ENCODE measurements at regions not wholly inside any gene's neighbourhood (a gene's known extent, or its start where the extent isn't known, plus 50 kb on each side); places are given as distances from the start of the nearest gene placed in this dataset.

DNA sequence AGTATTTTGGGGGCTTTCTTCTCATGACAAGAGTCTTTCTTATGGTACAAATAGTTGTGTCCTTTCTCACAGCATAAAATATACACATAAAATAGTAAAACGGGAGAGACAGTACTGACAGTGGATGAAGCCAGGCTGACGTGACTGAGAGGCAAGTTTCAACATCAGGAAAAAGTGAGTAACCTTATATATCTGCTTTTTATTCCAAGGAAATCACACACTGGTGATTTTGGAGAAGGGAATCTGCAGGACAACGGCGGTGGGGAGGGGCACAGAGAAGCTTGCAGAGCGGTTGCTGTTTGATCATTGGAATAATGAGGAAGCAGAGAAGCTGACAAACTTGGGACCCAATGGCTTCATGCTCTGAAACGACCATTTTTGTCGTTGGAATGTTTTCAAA lies 130.6 kb upstream of the ZNF236 start:
- Histone ChIP-seq H3K27me3 (replicated peaks in 1 of 4; ENCODE audit: control insufficient read depth in 3 of 4, extremely low read depth in 1 of 4, insufficient read depth in 3 of 4, low read length in 3 of 4) (no peaks in the 10 kb centered on the region), H4K5ac (ENCODE audit: insufficient read length, low read depth, low read length) (no peak overlapping the region), H3K14ac (ENCODE audit: insufficient read length) (no peak overlapping the region), H2BK5ac (ENCODE audit: low read depth, low read length) (no peak overlapping the region), H2BK15ac (ENCODE audit: low read length) (no peak overlapping the region), H3K36me3 (ENCODE audit: control insufficient read depth in 2 of 4, insufficient read depth in 4 of 4, low read length in 3 of 4) (no peaks in the 10 kb centered on the region), H2BK120ac (replicated peaks; ENCODE audit: low read depth, low read length) (no peak overlapping the region), H3K27ac (ENCODE audit: low read depth, low read length) (no peak overlapping the region), H3K18ac (ENCODE audit: extremely low read depth, low read length) (no peak overlapping the region), H4K91ac (replicated peaks; ENCODE audit: insufficient read length, low read length) (no peak overlapping the region), H3K4ac (replicated peaks; ENCODE audit: insufficient read length, low read depth, low read length) (no peak overlapping the region), H3K9me3 (ENCODE audit: insufficient read depth in 2 of 2, low read depth in 1 of 2, low read length in 1 of 2) (no peaks in the 10 kb centered on the region), H3K23ac (ENCODE audit: insufficient read length) (no peak overlapping the region), H2BK12ac (ENCODE audit: low read depth, low read length) (no peak overlapping the region), H3K56ac (replicated peaks; ENCODE audit: insufficient read length, low read depth, low read length) (no peak overlapping the region), H2AK5ac (ENCODE audit: low read depth, low read length) (no peak overlapping the region), H2BK20ac (ENCODE audit: low read length) (no peak overlapping the region), H4K20me1 (replicated peaks in 1 of 2; ENCODE audit: control insufficient read depth in 1 of 2, insufficient read depth in 2 of 2, low read length in 2 of 2) (no peaks in the 10 kb centered on the region), H3K9ac (replicated peaks in 1 of 4; ENCODE audit: extremely low read depth in 1 of 4, low read depth in 3 of 4, low read length in 3 of 4) (no peak overlapping the region), H4K8ac (ENCODE audit: extremely low read depth, insufficient read depth, low read length) (no peak overlapping the region), H3K4me1 (replicated peaks in 1 of 4; ENCODE audit: control insufficient read depth in 3 of 4, insufficient read depth in 4 of 4, low read length in 3 of 4) (peaks cover 0 to 5% (median 0%) of the 10 kb centered on the region in 4 experiments; a peak in 4 of 7 replicates), H2AFZ (ENCODE audit: low read length) (peak overlapping the region; percentile 9; the same call in 1 of the 2 replicates), H3K79me2 (ENCODE audit: control insufficient read depth in 1 of 2, insufficient read depth in 2 of 2, low read length in 2 of 2) (no peaks in the 10 kb centered on the region), H3K4me3 (ENCODE audit: extremely low read depth in 1 of 4, insufficient read depth in 2 of 4, low read depth in 3 of 4, low read length in 4 of 4) (no peak overlapping the region), H3K79me1 (ENCODE audit: low read depth, low read length) (no peaks in the 10 kb centered on the region), H3K4me2 (ENCODE audit: insufficient read depth in 1 of 2, low read depth in 2 of 2, low read length in 2 of 2) (no peak overlapping the region), H3K23me2 (ENCODE audit: low read depth, low read length) (no peaks in the 10 kb centered on the region)
- FAIRE-seq (no peak), DNase-seq (ENCODE audit: low read depth in 1 of 2, low spot score in 2 of 2) (no peak)
- ChIA-PET POLR2A (ENCODE audit: partially characterized antibody) (no interaction called here), CTCF (ENCODE audit: partially characterized antibody) (interaction anchor here (15.9 kb wide), 1 partner anchor 32 kb away, joined by 131 read pairs; no protein-coding TSS in a partner anchor)
- WGBS, 2 experiments (ENCODE audit: extremely low coverage in 1 of 2, insufficient coverage in 1 of 2, insufficient read length in 1 of 2, insufficient replicate concordance in 2 of 2, low coverage in 1 of 2, low lambda C conversion rate in 2 of 2, missing lambda C conversion rate in 1 of 2), result 71% methylated on average over 7 of the region's 7 CpGs; no CpG with 5 or more reads in 1 of the 2 experiments
- TF ChIP-seq CEBPB (IDR thresholded peaks at IDR 0.05; ENCODE audit: low read depth, low read length) (no peak), TAF7 (optimal IDR thresholded peaks at IDR 0.05; ENCODE audit: borderline replicate concordance, low read depth, low read length) (no peak), CBX8 (IDR thresholded peaks at IDR 0.05; ENCODE audit: borderline replicate concordance, low read depth, low read length) (no peak), JUN (IDR thresholded peaks at IDR 0.05; ENCODE audit: low read depth, low read length) (no peak), E2F6 (IDR thresholded peaks at IDR 0.05) (no peak), HDAC2 (IDR thresholded peaks at IDR 0.05; ENCODE audit: borderline replicate concordance in 1 of 2, low read depth in 2 of 2, low read length in 2 of 2) (no peak), ASH2L (IDR thresholded peaks at IDR 0.05; ENCODE audit: low read length) (no peak), TAF1 (IDR thresholded peaks at IDR 0.05; ENCODE audit: low read depth, low read length) (no peak), NANOG (IDR thresholded peaks at IDR 0.05; ENCODE audit: insufficient read depth, low read depth, low read length, poor library complexity, severe bottlenecking) (no peak), RAD21 (IDR thresholded peaks at IDR 0.05 in 1 of 2, conservative IDR thresholded peaks at IDR 0.05 in 1 of 2; ENCODE audit: low read depth in 2 of 2, low read length in 2 of 2) (no peak)

All from H1 (cell line).